GM18520 (cell line): ENCODE measurements at regions not wholly inside any gene's neighbourhood (a gene's known extent, or its start where the extent isn't known, plus 50 kb on each side); places are given as distances from the start of the nearest gene placed in this dataset.
"Not testable (repeated sequence)": the region's sequence is repeated elsewhere in the genome, so short reads cannot be mapped to it uniquely, and the experiment has no call there.

Source experiments
- ATAC-seq: cut with Tn5 transposase; IDR thresholded peaks from one replicate; pipeline ENCODE4 v1.9.1; 2021; ENCODE audit not compliant: unreplicated experiment

- no peak for ATAC-seq
Measured at GRCh38 chr10:81541517-81541916, 333.5 kb upstream of the NRG3 start.

GRCh38 chr10:81546243-81546642, 328.8 kb upstream of the NRG3 start:
- ATAC-seq = no peak

GRCh38 chr10:81548160-81548559, 326.8 kb upstream of the NRG3 start:
- no peak for ATAC-seq

GRCh38 chr10:81564143-81564542, 310.9 kb upstream of the NRG3 start:
- no peak for ATAC-seq

- ATAC-seq = no peak
Measured at GRCh38 chr10:81569488-81569887, 305.5 kb upstream of the NRG3 start.

GRCh38 chr10:81570349-81570748, 304.6 kb upstream of the NRG3 start:
- ATAC-seq = no peak

GRCh38 chr10:81570878-81571794, 303.9 kb upstream of the NRG3 start:
- ATAC-seq = no peak

GRCh38 chr10:81575036-81575435, 300.0 kb upstream of the NRG3 start:
- ATAC-seq = no peak

- no peak for ATAC-seq
Measured at GRCh38 chr10:81576336-81576735, 298.7 kb upstream of the NRG3 start.

GRCh38 chr10:81594991-81595390, 280.0 kb upstream of the NRG3 start:
- ATAC-seq = no peak

- no peak for ATAC-seq
Measured at GRCh38 chr10:81600185-81600584, 274.8 kb upstream of the NRG3 start.

- no peak for ATAC-seq
Measured at GRCh38 chr10:81603106-81603620, 271.8 kb upstream of the NRG3 start.

GRCh38 chr10:81644485-81644884, 230.5 kb upstream of the NRG3 start:
- not testable (repeated sequence) for ATAC-seq

- ATAC-seq = no peak
Measured at GRCh38 chr10:81655986-81656385, 219.0 kb upstream of the NRG3 start.

- ATAC-seq = no peak
Measured at GRCh38 chr10:81662837-81663236, 212.2 kb upstream of the NRG3 start.

- ATAC-seq = not testable (repeated sequence)
Measured at GRCh38 chr10:81664800-81665199, 210.2 kb upstream of the NRG3 start.

- no peak for ATAC-seq
Measured at GRCh38 chr10:81674941-81675340, 200.1 kb upstream of the NRG3 start.

- no peak for ATAC-seq
Measured at GRCh38 chr10:81679291-81679690, 195.7 kb upstream of the NRG3 start.

- ATAC-seq = no peak
Measured at GRCh38 chr10:81680359-81680758, 194.6 kb upstream of the NRG3 start.

- no peak for ATAC-seq
Measured at GRCh38 chr10:81688459-81688858, 186.5 kb upstream of the NRG3 start.

- ATAC-seq = no peak
Measured at GRCh38 chr10:81696609-81697388, 178.2 kb upstream of the NRG3 start.

- no peak for ATAC-seq
Measured at GRCh38 chr10:81704596-81704995, 170.4 kb upstream of the NRG3 start.
